Stimulated activated CD4-positive, alpha-beta T cell treated with anti-CD3 and anti-CD28 coated beads, Interleukin-4, amount 100 ng/mL, for 4 hours (primary cell): ENCODE measurements at regions not wholly inside any gene's neighbourhood (a gene's known extent, or its start where the extent isn't known, plus 50 kb on each side); places are given as distances from the start of the nearest gene placed in this dataset.
"Not testable (repeated sequence)": the region's sequence is repeated elsewhere in the genome, so short reads cannot be mapped to it uniquely, and the experiment has no call there.

Source experiments
- DNase-seq, 2 experiments: peaks; one replicate each; pipeline ENCODE4 v3.0.0-alpha.2; 2020

DNA sequence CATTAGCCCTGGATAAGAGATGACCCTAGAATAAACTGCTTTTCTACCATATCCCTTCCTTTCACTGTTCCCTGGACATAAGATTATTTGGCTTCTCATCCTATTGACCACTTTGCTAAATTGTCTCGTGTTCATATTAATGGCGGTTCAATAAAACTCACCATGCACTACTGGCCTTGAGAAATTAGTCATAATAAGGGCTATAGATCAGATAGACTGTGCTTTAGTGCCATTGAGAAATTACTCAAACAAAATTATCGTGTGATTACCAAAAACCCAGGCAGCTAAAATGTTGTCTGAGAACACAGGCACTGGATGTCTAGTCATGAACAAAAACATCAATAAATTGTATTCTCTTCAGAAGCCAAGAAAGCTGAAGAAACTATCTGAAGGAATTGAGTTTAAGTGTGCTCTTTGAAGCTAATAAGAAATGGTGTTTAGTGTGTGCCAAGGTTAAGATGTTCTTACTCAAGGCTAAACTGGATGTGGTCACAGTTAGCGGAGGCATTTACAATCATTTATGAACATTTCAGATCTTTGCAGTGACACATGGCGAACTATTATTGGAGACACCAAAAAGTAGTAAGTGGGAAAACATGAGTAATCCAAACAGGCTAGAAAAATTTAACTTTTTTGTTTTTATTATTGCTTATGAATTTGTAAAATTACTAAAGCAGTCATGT, 460.4 kb upstream of the RORB start:
- no peak for DNase-seq

DNA sequence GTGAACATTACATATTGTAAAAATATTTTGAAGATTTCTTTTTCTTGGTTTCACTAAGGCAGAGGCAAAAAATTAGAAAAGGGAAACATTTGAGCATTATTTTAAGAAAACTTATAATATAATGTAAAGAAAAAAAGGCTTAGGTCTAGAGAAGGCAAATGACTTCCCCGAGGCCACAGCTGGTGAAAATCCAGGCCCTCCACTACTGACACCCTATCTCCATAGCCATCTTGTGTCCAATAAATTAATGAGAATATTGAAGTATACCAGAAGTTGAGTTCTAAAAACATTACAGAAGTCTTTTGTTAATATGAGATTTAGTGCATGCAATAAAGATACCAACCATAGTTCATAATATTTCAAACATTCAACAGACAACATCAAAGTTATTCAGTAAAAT, 459.9 kb upstream of the RORB start:
- no peak for DNase-seq

DNA sequence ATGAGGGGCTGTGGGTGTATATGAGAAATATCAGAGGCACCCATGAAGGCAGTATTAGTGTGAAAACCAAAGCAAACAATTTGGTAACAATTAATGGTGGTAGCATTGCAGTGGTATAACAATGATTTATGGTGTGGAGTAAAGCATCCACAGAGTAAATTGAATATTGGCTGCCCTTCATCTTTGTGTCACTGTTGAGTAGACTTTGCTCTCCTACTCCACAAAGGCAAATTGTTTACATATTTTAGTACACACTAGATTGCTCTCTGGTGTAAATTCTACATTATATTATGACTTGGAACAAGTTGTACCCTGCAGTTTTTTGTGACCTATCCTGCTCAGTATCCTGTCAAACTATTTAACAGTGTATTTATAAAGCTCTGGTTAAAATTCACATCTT, 455.5 kb upstream of the RORB start:
- no peak for DNase-seq

DNA sequence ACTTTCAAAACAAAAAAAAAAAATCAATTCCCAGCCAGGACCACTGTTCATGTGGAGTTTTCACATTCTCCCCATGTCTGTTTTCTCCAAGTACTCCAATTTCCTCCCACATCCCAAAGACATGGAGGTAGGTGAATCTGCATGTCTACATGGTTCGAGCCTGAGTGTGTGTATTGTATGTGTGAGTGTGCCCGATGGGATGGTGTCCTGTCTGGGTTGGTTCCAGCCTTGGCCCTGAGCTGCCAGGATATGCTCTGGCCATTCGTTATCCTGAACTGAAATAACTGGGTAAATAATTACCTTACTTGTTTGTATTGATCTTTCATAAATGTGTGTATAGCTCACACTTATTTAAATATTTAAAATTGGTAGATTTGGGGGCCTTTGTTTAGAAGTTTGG, 452.3 kb upstream of the RORB start:
- no peak for DNase-seq

DNA sequence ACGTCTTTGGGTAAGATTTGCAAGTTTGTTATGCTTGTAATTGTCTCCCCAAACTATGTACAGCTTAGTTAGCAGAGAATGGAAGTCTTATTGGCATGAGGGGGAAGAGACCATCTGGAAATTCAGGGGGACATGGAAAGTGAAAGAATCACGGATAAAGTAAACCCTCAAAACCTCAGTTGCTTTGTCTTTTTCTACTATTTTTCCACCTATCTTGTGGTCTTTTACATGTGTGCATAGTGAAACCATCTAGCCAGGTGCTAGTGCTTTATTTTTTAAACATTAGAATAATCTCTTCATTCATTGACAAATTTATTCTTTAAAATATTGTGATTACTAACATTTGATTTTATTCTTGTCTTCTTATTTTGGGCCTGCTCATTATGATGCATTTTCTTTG, 441.1 kb upstream of the RORB start:
- DNase-seq: no peak

DNA sequence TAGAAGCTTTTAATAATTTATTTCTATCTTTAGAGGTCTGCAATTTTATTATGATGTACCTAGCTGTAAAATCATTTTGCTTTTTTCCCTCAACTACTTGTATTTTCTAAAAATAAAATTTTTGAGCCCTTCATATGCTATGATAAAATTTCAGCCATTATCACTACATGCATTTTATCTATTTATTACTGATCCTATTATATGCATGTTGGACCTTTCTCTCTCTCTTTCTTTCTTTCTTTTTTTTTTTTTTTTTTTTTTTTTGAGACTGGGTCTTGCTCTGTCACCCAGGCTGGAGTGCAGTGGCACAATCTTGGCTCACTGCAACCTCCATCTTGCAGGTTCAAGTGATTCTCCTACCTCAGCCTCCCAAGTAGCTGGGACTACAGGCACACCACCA, 440.1 kb upstream of the RORB start:
- not testable (repeated sequence) for DNase-seq

DNA sequence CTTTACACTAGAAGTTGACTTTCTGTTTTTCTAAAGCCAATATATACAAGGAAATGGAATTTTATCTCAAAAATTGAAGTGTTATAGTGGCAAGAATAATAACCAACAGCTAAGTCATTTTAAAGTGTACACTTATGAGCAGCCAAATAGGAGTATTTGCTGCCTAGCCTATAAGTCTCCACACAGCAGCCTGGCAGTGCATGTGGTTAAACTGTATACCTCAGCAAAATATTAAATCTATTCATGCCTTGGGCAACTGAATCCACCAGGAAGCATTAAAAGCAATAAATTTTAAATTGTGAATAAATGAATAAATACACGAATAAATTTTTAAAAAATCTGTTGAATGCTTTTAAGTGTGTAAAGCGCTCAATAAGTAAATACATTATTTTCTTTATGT, 432.4 kb upstream of the RORB start:
- no peak for DNase-seq

DNA sequence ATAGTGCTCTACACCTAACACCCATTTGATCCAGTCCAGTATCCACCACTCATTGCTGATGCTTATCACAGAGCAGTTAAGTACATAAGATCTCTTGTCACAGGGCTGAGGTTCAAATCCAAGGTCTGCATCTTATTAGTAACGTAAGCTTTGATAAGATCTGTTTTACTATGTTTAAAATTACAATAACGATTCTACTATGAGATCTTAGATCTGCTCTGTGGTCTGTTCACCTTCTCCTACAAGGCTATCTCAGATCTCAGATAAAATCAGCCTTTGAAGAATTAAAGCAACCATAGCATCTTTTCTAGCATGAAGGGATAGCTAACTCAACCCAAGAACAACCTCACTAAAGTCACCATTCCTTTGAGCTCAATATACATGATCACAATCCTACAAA, 431.0 kb upstream of the RORB start:
- no peak for DNase-seq

DNA sequence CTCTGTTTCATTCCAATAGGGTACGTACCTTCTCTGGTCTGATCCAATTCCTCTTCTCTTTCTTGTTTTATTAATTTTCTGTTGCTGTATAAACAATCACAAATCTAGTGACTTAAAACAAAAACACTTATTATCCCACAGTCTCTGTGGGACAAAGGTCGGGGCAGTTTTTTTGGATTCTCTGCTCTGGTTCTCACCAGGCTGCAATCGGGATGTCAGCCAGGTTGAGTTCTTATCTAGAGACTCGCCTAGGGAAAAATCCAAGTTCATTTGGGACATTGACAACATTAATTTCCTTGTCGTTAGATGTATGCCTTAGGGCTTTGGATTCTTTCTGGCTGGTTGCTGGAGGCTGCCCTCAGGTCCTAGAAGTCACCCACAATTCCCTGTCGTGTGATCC, 430.5 kb upstream of the RORB start:
- no peak for DNase-seq

DNA sequence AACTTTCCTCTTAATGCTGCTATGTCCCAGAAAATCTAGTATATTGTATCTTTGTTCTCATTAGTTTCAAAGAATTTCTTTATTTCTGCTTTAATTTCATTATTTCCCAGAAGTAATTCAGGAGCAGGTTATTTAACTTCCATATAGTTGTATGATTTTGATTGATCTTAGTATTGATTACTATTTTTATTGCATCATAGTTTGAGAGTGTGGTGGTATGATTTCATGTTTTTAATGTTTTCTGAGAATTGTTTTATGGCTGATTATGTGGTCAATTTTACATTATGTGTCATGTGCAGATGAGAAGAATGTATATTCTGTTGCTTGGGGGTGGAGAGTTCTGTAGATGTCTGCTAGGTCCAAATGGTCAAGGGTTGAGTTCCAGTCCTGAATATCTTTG, 425.6 kb upstream of the RORB start:
- no peak for DNase-seq

DNA sequence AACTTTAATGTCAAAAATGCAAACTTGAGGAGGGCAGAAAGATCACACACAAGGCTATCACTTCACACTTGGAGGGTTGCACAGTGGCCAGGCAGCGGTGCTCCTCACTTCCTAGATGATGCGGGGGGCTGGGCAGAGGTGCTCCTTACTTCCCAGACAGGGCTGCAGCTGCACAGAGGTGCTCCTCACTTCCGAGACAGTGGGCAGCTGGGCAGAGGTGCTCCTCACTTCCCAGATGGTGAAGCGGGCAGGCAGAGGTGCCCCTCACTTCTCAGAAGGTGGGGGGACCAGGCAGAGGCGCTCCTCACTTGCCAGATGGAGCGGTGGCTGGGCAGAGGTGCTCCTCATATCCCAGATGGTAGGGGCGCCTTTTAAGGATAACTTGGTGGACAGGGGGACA, 423.2 kb upstream of the RORB start:
- no peak for DNase-seq

DNA sequence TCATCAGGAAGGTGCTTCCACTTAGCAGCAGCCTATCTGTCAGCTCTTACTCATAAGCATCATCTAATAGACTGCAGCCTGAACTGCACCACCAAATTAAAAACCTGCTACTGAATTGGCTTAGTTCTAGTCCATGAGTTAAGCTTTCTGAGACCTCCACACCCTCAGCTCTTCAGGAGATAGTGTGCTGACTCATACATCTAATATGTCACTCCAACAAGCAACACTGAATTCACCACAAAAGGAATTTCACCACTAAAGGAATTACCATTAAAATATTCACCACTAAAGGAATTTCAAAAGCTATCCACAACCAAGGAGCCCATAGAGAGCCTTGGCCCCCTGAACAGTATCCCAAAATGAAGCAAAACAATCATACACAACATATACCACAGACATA, 418.5 kb upstream of the RORB start:
- no peak for DNase-seq

DNA sequence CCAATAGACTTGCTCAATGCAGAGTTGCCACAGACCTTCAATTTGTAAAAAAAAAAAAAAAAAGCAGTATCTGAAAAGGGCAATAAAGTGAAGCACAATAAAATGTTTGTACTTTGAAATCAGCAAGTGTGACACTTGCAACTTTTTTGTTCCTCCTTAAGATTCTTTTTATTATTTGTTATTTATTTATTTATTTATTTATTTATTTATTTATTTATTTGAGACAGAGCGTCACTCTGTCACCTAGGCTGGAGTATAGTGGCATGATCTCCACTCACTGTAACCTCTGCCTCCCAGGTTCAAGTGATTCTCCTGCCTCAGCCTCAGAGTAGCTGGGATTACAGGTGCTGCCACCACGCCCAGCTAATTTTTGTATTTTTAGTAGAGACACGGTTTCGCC, 416.5 kb upstream of the RORB start:
- DNase-seq: not testable (repeated sequence)

DNA sequence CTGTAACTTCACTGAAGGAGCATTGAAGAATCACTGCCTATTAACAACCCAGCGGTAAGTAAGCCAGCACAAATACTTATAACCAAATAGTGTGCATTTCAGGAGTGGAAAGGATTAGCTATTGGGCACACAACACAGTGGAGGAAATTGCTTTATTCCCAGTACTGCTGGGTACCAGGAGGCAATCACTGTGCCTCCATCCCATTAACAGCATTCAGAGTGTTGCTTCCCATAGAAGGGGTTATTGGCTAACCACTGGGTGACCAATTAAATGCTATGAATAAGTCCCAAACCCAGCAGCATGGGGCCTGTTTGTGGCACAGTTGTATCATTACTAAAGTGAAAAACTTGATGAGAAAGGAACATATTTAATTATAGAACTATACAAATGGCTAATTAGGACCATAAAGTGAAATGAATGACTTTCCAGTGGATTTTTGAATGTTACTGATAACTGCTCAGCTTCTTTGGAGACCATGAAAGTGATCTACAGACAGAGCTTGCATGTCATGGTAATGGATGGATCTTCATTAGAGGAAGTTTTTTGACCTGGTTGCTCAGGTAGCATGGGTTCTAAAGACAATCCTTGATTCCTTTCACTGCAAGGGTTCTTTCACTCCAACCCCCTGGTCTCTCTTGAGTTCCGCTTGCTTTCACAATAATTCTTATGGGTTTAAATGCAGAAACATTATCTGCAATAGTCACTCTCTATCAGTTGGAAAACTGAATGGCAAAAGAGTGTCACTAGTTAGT, 413.3 kb upstream of the RORB start:
- no peak for DNase-seq

DNA sequence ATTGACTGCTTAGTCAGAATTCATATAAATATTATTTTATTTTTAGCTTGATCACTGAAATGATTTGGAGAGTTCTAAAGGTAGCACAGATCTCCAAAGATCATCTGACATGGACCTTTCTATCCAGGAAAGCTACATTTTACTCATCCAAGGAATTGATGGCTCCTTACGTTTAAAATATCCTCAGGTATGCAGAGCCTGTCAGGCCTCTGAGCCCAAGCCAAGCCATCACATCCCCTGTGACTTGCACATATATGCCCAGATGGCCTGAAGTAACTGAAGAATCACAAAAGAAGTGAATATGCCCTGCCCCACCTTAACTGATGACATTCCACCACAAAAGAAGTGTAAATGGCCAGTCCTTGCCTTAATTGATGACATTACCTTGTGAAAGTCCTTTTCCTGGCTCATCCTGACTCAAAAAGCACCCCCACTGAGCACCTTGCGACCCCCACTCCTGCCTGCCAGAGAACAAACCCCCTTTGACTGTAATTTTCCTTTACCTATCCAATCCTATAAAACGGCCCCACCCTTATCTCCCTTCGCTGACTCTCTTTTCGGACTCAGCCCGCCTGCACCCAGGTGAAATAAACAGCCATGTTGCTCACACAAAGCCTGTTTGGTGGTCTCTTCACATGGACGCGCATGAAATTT, 411.6 kb upstream of the RORB start:
- not testable (repeated sequence) for DNase-seq

DNA sequence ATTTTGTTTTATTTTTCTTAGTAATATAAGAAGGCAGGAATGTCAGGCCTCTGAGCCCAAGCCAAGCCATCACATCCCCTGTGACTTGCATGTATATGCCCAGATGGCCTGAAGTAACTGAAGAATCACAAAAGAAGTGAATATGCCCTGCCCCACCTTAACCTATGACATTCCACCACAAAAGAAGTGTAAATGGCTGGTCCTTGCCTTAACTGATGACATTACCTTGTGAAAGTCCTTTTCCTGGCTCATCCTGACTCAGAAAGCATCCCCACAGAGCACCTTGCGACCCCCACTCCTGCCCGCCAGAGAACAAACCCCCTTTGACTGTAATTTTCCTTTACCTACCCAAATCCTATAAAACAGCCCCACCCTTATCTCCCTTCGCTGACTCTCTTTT, 406.2 kb upstream of the RORB start:
- not testable (repeated sequence) for DNase-seq

DNA sequence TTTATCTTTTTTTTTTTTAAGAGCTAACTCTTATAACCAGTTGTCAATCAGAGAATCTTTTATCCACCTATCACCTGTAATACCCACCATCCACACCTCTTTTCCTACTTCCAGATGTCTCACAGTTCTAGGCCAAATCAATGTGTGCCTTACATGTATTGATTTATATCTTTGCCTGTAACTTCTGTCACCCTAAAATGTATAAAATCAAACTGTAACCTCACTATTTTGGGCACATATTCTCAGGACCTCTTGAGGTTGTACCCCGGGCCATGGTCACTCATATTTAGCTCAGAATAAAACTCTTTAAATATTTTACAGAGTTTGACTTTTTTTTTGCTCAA, 404.7 kb upstream of the RORB start:
- DNase-seq: no peak

DNA sequence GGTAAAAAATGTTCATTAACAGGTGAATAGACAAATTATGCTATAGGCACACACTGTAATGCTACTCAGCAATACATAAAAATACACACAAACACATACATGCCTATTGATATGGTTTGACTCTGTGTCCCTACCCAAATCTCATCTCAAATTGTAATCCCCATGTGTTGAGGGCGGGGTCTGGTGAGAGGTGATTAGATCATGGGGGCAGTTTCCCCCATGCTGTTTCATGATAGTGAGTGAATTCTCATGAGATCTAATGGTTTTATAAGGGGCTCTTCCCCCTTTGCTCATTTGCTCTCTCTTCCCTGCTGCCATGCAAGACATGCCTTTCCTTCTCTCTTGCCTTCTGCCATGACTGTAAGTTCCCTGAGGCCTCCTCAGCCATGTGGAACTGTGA, 403.1 kb upstream of the RORB start:
- DNase-seq: not testable (repeated sequence)

DNA sequence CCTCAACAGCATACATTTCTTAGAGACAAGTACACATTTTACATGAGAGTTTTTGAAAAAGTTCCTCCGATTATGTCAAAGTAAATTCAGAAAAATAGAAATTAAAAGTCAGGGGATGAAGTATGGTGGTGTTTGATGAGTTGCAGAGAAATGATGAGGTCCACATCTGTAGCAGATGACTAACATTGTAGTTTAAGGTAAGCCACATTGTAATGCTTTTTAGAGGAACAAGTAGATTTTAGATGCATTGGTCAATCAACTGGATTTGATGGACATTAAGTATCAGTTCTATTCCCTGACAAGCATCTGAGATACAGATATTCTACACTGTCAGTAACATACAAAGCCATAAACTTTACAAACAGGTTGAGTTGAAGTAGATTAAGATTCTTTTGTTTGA, 402.4 kb upstream of the RORB start:
- no peak for DNase-seq

DNA sequence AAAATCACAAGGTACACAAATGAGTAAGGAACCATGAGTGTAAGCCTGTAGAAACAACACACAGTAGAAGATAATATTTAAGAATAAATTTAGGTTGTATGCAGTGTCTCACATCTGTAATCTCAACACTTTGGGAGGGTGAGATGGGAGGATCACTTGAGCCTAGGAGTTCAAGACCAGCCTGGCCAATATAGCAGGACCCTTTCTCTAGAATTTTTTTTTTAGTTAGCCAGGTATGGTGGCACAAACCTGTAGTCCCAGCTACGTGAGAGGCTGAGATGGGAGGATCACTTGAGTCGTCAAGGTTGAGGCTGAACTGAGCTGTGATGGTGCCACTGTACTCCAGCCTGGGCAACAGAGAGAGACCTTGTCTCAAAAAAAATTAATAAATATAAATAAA, 401.2 kb upstream of the RORB start:
- no peak for DNase-seq

DNA sequence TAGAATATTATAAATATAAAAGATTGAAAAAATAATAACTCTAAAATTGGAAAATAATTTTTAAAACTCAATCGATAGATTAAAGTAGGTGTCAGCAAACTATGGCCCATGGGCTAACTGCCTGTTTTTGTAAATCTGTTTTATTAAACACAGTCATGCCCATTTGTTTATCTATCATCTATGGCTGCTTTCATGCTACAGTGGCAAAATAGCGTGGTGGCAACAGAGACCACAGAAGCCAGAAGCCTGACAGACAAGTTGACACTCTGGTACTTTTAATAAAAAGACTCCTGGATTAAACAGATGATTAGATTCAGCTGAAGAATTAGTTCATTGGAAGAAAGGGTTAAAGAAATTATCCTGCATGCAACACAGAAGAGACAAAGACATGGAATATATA, 400.7 kb upstream of the RORB start:
- DNase-seq: no peak

DNA sequence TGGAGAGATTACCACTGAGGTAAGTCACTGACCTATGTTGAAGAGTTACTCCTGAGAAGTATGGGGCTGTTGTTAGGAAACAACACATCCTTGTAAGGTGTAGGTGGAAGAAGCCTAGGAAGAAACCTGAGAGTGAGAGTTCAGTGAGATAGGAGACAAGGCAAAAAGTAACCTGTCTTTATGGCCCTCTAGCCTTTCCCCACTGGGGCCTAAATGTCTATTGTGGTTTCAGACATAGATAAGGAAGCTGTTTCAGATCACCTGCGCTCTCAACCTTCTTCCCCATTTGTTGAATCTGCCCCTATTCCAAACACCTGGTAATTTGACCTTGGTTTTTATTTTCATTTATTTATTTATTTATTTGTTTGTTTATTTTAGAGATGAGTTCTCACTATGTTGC, 397.1 kb upstream of the RORB start:
- DNase-seq: no peak

DNA sequence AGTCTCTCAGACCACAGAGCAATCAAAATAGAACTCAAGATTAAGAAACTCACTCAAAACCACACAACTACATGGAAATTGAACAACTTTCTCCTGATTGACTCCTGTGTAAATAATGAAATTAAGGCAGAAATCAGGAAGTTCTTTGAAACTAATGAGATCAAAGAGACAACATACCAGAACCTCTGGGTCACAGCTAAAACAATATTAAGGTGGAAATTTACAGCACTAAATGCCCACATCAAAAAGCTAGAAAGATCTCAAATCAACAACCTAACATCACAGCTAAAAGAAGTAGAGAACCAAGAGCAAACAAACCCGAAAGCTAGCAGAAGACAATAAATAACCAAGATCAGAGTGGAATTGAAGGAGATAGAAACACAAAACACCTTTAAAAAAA, 395.0 kb upstream of the RORB start:
- not testable (repeated sequence) for DNase-seq

DNA sequence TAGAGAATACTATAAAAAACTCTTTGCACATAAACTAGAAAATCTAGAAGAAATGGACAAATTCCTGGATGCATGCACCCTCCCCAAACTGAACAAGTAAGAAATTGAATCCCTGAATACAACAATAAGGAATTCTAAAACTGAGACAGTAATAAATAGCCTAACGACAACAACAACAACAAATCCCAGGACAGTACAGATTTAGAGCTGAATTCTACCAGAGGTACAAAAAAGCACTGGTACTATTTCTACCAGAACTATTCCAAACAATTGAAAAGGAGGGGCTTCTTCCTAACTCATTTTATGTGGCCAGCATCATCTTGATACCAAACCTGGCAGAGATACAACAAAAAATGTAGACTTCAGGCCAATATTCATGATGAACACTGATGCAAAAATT, 394.4 kb upstream of the RORB start:
- no peak for DNase-seq

DNA sequence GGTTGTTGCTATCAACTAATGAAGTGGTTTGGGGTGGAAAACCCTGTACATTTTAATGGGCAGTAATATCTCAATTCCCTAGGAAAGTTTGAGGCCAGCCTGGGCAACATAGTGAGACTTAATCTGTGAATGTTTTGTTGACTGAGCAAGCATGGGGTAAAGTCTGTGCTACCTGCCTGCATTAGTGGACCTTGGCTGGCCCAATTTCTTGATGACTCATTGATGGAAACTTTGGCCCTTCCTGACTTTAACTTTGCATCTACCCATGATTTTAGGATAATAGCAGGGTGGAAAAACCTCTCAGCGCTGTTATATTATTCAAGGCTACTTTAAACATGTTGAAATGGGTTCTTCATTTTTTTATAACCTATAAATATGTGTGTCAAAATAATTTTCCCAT, 389.4 kb upstream of the RORB start:
- no peak for DNase-seq
